Mammary epithelial cell (primary cell): ENCODE measurements at regions not wholly inside any gene's neighbourhood (a gene's known extent, or its start where the extent isn't known, plus 50 kb on each side); places are given as distances from the start of the nearest gene placed in this dataset.
"Not testable (repeated sequence)": the region's sequence is repeated elsewhere in the genome, so short reads cannot be mapped to it uniquely, and the experiment has no call there.

ENCODE experiments used
- EZH2 ChIP-seq: IDR thresholded peaks from 2 replicates; pipeline ENCODE4 v1.6.1; 2012; ENCODE audit warnings: low read length, inconsistent platforms, borderline replicate concordance
- TF ChIP-seq, protein P1 (sequence below), 2 donors: IDR thresholded peaks in 1 of 2; conservative IDR thresholded peaks in 1 of 2; 2 replicates each; pipeline ENCODE4 v1.5.1; 2011 to 2012; ENCODE audit warnings: inconsistent platforms in 2 of 2, low read length in 2 of 2, mild to moderate bottlenecking in 2 of 2, control low read depth in 1 of 2, low read depth in 1 of 2; ENCODE audit not compliant: insufficient read depth in 1 of 2; ENCODE audit errors: extremely low read depth in 1 of 2

- TF ChIP-seq, protein P1, sequence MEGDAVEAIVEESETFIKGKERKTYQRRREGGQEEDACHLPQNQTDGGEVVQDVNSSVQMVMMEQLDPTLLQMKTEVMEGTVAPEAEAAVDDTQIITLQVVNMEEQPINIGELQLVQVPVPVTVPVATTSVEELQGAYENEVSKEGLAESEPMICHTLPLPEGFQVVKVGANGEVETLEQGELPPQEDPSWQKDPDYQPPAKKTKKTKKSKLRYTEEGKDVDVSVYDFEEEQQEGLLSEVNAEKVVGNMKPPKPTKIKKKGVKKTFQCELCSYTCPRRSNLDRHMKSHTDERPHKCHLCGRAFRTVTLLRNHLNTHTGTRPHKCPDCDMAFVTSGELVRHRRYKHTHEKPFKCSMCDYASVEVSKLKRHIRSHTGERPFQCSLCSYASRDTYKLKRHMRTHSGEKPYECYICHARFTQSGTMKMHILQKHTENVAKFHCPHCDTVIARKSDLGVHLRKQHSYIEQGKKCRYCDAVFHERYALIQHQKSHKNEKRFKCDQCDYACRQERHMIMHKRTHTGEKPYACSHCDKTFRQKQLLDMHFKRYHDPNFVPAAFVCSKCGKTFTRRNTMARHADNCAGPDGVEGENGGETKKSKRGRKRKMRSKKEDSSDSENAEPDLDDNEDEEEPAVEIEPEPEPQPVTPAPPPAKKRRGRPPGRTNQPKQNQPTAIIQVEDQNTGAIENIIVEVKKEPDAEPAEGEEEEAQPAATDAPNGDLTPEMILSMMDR (conservative IDR thresholded peaks at IDR 0.05 in 1 of 2, IDR thresholded peaks at IDR 0.05 in 1 of 2; ENCODE audit: extremely low read depth in 1 of 2, insufficient read depth in 1 of 2, low read depth in 1 of 2, low read length in 2 of 2): not testable (repeated sequence)
- not testable (repeated sequence) for TF ChIP-seq EZH2
Measured at GRCh38 chr13:78056865-78057264, 138.2 kb upstream of the EDNRB start.
